Mammary epithelial cell (primary cell): ENCODE measurements at regions not wholly inside any gene's neighbourhood (a gene's known extent, or its start where the extent isn't known, plus 50 kb on each side); places are given as distances from the start of the nearest gene placed in this dataset.

Experiments
- CTCF ChIP-seq, 2 donors: IDR thresholded peaks in 1 of 2; conservative IDR thresholded peaks in 1 of 2; 2 replicates each; pipeline ENCODE4 v1.5.1; 2011 to 2012; ENCODE audit warnings: inconsistent platforms in 2 of 2, low read length in 2 of 2, mild to moderate bottlenecking in 2 of 2, control low read depth in 1 of 2, low read depth in 1 of 2; ENCODE audit not compliant: insufficient read depth in 1 of 2; ENCODE audit errors: extremely low read depth in 1 of 2
- EZH2 ChIP-seq: IDR thresholded peaks from 2 replicates; pipeline ENCODE4 v1.6.1; 2012; ENCODE audit warnings: low read length, inconsistent platforms, borderline replicate concordance

- TF ChIP-seq CTCF (conservative IDR thresholded peaks at IDR 0.05 in 1 of 2, IDR thresholded peaks at IDR 0.05 in 1 of 2; ENCODE audit: extremely low read depth in 1 of 2, insufficient read depth in 1 of 2, low read depth in 1 of 2, low read length in 2 of 2) = no peak
- TF ChIP-seq EZH2 = no peak
Measured at GRCh38 chr5:30605693-30606268, 587.7 kb upstream of the CDH6 start.
